GM18868 (cell line): ENCODE measurements at regions not wholly inside any gene's neighbourhood (a gene's known extent, or its start where the extent isn't known, plus 50 kb on each side); places are given as distances from the start of the nearest gene placed in this dataset.
A peak's percentile ranks its signal among the peaks of the same experiment; 100 is the strongest.
"Not testable (repeated sequence)": the region's sequence is repeated elsewhere in the genome, so short reads cannot be mapped to it uniquely, and the experiment has no call there.

Source experiments
- ATAC-seq: cut with Tn5 transposase; IDR thresholded peaks from one replicate; pipeline ENCODE4 v1.9.1; 2021; ENCODE audit warnings: mild to moderate bottlenecking, moderate library complexity; ENCODE audit not compliant: unreplicated experiment

DNA sequence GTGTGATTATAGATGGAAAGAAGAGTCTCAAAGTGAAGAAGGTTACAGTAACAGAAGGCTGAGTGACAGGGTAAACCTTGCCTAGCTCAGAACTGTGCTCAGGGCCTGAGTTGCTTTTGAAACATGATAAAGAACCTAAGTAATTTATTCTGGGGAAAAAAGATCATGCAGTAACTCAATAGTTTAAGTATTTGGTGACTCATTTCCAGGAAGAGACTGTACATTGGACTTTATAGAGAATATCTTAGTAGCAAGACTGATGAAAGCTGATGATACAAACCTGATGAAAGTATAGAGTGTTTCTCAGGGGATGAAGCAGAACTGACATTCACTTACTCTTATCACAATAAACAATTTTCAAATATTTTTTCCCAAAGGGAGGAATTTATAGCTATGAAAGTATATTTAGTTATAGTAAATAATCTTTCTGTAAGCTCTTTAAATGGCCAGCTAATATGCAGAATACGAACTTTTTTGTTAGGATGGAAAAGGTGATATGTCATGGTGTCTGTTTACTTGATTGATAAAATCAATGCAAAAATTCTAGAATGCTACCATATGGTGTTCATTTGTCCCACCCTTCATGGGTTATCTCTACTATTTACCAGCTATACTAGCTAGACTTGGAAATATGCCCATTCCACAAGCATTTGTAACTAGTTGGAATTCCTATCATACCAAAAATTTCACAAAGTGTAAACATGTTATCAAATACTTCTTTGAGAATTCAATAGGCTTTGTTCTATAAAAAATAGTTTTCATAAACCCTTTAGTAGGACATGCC lies 1265.5 kb upstream of the ACVR2A start:
- ATAC-seq: no peak

DNA sequence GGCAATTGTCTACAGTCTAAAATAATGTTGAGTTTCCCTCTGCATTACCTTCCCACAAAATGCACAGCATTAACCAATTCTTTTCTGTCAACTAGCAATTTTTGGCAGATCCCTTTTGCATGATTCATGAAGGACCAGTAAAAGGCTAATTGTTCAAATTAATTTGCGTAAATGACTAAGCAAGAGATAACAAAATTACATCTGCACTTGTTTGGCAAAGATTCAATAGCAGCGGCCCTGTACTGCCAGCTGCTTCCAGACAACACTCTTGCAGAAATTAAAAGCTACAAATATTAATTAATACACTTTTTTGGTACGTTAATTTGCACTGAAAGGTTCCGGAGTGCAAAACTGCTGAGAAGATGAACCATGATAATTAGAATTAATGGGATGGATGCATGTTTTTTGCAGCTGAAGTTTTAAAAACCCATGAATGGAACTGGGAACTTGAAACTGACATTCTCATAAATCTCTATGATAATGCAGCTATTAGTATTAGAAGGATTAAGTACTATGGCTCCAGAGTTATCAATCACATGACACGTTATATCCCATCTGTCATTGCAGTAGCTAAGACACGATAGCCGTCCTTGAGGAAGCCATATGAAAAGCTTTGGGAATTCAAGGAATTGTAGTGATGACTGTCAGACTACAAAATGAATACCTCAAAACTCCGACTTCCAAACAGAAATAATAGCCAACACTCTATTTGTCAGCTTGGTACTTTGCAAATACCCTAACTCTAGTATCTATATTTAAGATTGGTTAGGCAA lies 1268.3 kb upstream of the ACVR2A start:
- no peak for ATAC-seq

DNA sequence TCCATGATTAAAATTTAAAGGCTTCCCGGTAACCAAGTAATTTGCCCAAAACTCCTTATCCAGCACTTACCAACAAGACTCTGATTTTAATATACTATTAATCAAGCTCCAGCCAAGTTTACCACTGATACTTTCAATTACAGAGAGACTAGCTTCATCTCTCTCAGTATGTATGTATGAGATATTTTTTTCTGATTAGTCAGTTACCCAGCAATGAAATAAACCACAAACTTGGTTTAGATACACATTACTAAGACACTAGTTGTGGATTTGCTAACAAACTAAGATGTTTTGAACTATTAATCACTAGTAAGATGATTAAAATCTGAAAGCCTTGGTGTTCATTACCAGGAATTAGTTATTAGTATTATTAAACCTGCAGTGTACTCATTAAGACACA lies 1272.2 kb upstream of the ACVR2A start:
- no peak for ATAC-seq

DNA sequence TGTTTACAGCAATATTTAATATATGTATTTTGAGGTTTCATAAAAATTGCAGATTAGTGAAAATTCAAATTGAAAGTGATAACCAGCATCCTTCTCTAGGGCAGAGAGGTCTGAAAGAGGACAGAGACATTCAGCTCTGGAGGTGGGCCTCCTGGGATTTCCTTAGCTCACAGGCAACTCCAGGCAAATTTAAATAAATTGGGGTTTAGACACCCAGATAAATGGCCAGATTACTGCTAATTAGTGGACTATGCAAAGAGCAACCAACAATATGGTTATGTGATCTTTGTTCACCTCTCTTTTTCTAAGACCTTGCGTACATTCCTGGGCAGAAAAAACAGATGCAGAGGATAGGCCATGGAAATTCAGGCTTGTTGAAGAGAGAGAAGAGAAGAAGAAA lies 1282.8 kb upstream of the ACVR2A start:
- no peak for ATAC-seq

DNA sequence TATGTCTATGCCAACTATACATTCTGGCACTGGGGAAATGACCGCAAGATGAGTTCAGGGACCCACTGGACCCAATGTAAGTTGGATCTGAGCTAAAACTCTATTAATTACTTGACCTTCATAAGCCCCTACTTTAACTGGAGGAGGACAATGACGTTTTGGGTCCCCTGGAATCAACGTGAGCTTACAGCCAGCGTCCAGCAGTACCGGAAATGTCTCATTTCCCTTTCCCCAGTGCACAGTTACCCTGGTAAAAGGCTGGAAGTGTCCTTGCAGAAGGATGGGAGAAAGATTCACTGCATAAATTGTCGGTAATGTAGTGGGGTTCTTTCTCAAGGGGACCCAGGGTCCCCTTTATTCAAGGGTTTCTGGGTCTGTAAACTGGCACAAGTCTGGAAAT lies 1297.6 kb upstream of the ACVR2A start:
- no peak for ATAC-seq

DNA sequence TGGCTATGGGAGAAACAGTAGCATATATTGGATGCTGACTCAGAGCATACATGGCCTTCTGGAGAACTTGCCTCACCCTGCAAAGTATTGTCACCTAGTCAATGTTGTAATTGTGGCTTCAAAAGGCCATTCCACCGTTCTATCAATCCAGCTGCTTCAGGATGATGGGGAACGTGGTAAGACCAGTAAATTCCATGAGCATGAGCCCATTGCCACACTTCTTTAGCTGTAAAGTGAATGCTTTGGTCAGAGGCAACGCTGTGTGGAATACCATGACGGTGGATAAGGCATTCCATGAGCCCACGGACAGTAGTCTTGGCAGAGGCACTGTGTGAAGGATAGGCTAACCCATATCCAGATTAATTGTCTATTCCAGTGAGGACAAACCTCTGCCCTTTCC lies 1300.1 kb upstream of the ACVR2A start:
- ATAC-seq: no peak

DNA sequence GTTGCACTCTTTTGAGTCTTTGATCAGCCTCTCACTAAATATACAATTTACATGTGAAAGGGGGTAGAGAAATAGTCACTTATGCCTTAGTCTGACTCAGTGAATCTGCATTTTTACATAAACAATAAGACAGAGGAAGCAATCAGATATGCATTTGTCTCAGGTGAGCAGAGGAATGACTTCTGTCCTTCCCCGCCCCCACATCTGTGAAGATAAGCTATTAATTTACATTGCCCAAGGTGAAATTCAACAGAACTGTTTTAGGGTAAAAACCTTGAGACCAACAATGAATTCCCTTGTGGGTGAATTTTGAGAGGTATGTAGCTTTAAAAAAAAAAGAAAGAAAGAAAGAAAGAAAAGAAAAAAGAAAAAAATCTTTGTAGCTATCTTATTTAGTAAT lies 1302.9 kb upstream of the ACVR2A start:
- ATAC-seq: no peak

DNA sequence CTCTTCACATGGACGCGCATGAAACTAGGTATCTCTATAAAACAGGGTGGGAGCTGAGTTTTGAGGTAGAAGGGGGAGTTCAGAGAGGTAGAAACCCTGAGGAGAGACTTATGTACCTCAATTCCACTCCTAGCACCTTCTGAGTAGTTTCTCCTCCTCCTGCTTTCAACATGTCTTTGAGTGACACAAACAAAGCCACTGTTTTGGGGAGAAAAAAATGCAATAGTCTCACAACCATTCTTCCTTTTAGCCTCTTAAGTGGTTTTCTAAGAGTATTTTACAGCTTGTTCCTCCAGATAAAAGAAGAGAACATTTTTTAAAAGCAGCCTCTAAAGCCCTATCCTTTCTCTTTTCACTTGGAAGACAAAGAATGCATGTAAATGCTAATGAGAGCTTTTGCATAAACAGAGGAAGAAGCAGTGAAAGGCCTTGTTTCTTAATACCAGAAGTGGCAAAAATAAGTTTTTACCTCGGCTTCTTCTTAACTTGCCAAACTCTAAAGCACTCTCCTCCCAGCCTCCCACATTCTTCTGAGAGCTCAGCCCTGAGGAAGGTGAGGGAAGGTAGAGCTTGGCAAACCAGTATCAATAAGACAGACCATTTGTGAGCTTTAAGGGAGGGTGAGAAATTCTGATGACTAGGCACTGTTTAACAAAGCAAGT lies 1304.4 kb upstream of the ACVR2A start:
- no peak for ATAC-seq

DNA sequence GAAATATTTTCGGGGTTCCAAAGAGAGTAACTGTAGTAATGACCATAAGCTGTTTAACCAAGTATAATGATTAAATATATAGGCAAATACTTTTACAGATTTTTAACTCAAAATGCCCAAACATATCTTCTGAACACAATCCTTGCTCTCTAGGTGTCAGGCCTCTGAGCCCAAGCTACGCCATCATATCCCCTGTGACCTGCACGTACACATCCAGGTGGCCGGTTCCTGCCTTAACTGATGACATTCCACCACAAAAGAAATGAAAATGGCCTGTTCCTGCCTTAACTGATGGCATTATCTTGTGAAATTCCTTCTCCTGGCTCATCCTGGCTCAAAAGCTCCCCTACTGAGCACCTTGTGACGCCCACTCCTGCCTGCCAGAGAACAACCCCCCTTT lies 1305.1 kb upstream of the ACVR2A start:
- ATAC-seq: not testable (repeated sequence)

DNA sequence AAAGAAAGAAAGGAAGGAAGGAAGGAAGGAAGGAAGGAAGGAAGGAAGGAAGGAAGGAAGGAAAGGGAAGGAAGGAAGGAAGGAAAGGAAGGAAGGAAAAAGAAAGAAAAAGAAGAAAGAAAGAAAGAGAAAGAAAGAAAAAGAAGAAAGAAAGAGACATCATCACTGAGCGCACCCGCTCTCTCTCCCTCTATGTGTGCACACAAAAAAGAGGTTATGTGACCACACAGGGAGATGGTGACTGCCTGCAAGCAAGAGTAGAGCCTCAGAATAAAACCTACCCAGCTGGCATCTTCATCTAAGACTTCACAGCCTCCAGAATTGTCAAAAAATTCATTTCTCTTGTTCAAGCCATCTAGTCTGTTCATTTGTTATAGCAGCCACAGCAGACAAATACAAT lies 1307.4 kb upstream of the ACVR2A start:
- ATAC-seq: no peak

DNA sequence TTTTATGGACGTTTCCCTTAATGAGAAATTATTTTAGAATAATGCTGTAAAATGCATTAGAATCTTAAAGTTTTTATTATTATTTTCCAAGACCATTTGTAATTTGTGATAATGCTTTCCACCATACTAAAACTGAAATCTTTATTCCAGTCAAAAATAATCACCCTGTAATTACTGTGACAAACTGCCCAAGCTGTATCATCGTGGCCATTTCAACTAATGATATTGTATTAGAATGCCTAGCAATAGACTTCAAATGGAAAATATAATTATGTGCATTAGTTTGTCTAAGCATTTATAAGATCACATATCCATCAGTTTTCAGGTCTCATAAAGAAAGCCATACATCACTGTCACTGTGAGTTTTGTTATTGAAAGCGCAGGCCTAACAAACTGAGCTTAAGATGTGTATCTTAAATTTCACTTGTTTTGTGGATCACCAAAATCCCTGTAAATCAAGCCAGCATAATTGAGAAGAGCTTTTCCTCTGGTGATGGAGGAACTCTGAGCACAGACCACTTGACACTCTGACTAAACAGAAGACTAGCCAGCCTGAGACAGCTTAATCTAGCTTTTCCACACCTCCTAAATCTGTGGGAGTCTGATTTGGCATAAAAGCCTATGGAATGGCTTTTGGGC lies 1312.2 kb upstream of the ACVR2A start:
- no peak for ATAC-seq

DNA sequence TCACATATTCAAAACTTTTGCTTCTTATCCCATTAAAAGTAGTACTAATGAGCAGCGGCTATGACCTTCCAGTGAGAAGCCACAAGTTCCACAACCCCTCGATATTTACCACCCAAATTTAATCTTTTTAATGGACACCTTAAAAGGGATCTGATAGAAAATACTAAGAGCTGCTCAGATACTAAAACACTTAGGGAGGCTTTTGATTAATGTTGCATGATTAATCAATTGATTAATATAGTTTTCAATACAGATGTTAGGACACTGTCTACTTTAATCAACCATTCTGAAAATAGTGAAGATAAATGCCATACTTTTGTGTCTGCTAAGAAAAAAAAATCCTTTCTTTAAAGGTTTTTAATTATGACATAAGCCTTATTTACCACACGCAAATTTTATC lies 1312.8 kb upstream of the ACVR2A start:
- no peak for ATAC-seq

DNA sequence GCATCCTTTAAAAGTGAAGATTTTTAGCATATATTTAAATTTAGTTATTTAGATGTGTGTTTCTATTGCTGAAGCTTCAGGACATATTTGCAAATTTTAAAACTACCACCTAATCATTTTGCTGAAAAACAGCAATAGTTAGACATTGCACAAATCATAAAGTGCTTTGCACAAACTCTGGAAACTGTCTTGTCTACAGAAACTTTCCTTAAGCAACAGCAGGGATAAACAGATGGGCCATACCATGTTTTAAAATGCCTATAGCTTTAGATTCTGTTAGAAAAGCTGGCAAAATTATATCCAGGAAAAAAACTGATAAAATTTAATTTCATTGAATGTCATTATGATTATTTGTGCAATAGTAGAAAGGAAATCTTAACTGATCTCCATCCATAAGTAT lies 1313.9 kb upstream of the ACVR2A start:
- ATAC-seq: no peak

DNA sequence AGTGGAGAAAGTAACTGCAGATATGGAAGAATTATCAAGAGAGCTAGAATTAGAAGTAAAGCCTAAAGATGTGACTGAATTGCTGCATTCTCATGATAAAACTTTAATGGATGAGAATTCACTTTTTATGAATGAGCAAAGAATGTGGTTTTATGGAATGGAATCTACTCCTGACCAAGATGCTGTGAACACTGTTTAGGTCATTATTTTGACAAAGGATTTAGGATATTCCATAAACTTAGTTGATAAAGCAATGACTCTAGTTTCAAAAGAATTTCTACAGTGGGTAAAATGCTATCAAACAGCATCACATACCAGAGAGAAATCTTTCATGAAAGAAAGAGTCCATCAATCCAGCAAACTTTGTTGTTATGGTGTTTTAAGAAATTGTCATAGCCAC lies 1317.7 kb upstream of the ACVR2A start:
- no peak for ATAC-seq

DNA sequence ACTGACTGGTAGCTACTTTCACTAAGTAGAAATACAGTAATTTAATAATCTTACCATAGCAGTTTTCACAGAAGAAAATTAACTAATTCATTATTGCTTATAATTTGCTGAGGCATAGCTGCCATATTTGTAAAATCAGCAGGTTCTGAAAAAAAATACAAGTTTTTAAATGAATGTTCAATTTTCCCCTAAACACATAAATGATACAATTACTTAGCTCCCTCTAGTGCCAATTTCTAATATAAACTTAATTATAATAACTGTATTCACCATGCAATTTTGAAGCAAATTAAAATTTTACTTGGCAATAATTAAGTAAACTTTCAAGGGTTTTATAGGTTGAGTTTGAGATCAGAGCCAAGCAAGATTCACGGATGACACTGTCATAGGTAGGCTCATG lies 1321.6 kb upstream of the ACVR2A start:
- no peak for ATAC-seq

DNA sequence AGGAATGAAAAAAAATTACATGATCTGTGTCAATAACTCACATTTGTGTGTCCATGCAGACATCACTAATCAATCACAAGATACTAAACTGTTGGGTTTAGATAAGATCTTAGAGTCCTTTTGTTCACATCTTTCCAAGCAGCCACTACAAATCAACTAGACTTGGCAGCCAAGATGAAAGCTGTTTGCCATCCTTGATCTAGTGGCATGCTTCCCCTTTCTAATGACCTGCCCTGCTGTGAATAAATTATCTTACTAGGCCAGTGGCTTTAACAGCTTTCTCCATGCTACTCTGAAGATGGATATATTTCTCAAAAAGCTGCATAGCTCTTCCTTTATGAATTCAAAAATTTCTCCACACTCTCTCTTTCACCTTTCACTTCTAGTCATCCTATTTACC lies 1338.0 kb upstream of the ACVR2A start:
- ATAC-seq: no peak

DNA sequence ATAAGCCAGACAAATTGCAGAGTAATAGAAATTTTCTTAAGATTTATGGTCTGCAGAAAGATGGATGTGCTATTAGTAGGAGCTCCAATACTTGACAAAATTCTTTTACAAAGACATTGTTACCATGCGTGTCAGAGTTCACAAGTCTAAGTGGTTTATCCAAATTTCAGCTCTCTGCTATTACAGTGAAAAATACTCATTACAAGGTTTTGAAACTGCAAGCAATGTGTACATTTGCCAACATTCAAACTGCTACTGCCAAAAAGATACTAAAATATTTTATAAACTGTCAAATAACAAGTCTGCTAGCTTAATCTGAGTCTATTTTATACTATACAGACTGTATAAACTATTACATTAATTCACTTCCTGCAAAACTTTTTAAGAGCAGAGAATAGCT lies 1341.5 kb upstream of the ACVR2A start:
- ATAC-seq: no peak

DNA sequence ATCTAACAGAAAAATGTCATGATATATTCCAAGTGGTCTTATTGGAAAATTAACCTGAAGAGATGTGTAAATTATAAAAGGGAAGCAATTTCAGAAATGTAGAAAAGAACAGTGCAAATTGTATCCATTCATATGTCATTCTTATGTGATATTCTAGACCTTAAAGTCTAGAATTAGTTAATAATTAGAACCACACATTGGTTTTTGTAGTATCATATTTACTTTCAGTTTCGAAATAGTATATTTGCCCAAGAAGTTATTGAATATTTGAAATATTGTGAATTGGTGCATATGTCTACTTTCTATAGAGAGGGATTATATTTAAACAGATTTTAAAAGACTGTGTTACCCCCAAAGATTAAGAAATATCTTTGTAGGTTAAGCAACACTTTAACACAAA lies 1348.6 kb upstream of the ACVR2A start:
- no peak for ATAC-seq

DNA sequence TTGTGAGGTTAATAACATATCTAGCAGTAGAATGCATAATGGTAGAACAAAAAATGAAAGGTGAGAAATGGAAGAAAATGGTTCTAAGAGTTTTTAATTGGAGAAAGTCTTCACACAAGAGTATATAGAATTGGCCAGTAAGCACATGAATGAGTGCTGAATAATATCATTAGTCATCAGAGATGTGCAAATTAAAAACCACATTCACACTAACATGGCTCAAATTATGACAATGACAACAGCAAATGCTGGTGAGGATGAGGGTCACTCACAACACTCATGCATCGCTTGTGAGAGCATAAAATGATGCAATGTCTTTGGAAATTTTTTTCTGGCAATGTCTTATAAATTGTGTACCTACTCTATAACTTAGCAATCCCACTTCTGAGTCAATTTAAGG lies 1355.4 kb upstream of the ACVR2A start:
- ATAC-seq: no peak

DNA sequence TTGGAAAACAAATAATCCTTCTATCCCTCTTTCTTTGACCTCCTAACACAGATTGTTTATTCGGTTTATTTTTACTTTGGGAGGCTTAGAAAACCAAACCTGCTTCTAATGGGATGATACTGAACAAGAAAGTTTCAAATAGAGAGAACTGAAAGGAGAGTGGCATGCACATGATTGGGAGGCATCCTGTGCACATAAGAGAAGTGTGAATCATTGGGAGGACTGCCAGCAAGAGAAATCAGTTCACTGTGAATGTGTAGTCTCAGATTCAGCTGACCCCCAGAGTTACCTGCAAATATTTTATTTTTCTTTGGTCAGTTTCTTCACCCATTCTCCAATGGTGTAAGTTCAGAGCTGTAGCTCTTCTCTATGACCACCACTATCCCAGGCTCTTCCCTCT lies 1363.2 kb upstream of the ACVR2A start:
- ATAC-seq: no peak

DNA sequence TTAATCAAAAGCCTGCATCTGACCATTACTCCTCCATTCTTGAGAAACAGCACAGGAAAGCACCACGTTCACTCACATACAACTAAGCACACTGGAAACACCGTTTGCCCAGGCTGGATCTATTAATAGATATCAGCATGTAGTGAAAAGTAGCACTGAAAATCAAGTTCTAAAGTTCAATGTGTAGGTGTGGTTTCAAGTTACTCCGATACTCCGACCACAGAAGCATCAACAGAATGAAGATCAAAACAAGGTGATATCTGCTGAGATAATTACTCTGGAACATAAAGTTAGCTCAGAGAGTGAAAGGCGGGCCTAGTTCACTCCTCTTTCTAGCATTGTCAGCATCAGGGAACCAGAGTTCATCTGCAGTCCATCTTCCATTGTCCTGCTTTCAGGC lies 1367.4 kb upstream of the ACVR2A start:
- peak; percentile 76 for ATAC-seq

DNA sequence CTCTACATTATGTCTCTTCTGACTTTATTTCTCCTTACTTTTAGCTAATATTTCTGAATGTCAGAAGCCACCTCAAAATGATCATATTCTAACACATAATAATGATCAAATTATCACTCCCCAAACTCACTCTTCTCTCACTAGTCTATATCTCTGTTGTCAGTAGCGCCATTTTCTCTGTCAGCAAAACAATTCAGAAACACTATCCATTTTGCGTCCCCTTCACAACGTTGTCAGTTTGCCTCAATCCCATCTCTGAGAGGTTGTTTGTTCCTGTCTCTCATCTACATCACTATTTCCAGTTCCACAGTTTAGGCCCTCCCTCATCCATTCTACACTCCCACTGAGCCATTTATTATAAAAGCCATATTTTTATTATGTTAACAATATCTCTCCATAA lies 1376.3 kb upstream of the ACVR2A start:
- ATAC-seq: no peak
